Mesenchymal stem cell (in vitro differentiated cells and primary cell): ENCODE measurements at regions not wholly inside any gene's neighbourhood (a gene's known extent, or its start where the extent isn't known, plus 50 kb on each side); places are given as distances from the start of the nearest gene placed in this dataset.

ENCODE experiments used
- DNase-seq: peaks from one replicate; pipeline ENCODE4 v3.0.0-alpha.2; 2013
- H2AFZ ChIP-seq: one replicate; pipeline ENCODE4 v1.6.1; 2013; ENCODE audit warnings: low read depth, mild to moderate bottlenecking, control low read depth, inconsistent platforms, low read length, moderate library complexity
- H2AK5ac ChIP-seq: 2 replicates; pipeline ENCODE4 v1.6.1; 2013; ENCODE audit warnings: low read length, moderate library complexity, mild to moderate bottlenecking, inconsistent platforms; ENCODE audit not compliant: severe bottlenecking
- H2BK120ac ChIP-seq: one replicate; pipeline ENCODE4 v1.6.1; 2013; ENCODE audit warnings: low read depth, mild to moderate bottlenecking, inconsistent platforms, low read length, moderate library complexity
- H2BK12ac ChIP-seq, 2 experiments: one replicate each; pipeline ENCODE4 v1.6.1; 2013; ENCODE audit warnings: inconsistent platforms in 2 of 2, low read length in 2 of 2, mild to moderate bottlenecking in 2 of 2, moderate library complexity in 2 of 2, control low read depth in 1 of 2
- H2BK15ac ChIP-seq: one replicate; pipeline ENCODE4 v1.6.1; 2013; ENCODE audit warnings: mild to moderate bottlenecking, low read depth, inconsistent platforms; ENCODE audit not compliant: poor library complexity, severe bottlenecking
- H2BK5ac ChIP-seq: 2 replicates; pipeline ENCODE4 v1.6.1; 2013; ENCODE audit warnings: low read depth, mild to moderate bottlenecking, low read length, control low read depth, inconsistent platforms; ENCODE audit not compliant: poor library complexity, severe bottlenecking
- H3K14ac ChIP-seq, 2 experiments: one replicate each; pipeline ENCODE4 v1.6.1; 2013; ENCODE audit warnings: inconsistent platforms in 2 of 2, low read length in 2 of 2, control low read depth in 1 of 2, mild to moderate bottlenecking in 1 of 2, moderate library complexity in 1 of 2
- H3K18ac ChIP-seq, 2 experiments: one replicate each; pipeline ENCODE4 v1.6.1; 2013; ENCODE audit warnings: inconsistent platforms in 2 of 2, low read length in 2 of 2, control low read depth in 1 of 2, low read depth in 1 of 2, mild to moderate bottlenecking in 1 of 2
- H3K23ac ChIP-seq, 2 experiments: one replicate each; pipeline ENCODE4 v1.6.1; 2013; ENCODE audit warnings: inconsistent platforms in 2 of 2, low read length in 2 of 2, mild to moderate bottlenecking in 2 of 2, moderate library complexity in 2 of 2, control low read depth in 1 of 2
- H3K27ac ChIP-seq: 2 replicates; pipeline ENCODE4 v1.5.1; 2013; ENCODE audit warnings: mild to moderate bottlenecking, moderate library complexity, low read length, control low read depth, inconsistent platforms; ENCODE audit not compliant: poor library complexity, severe bottlenecking
- H3K27me3 ChIP-seq, 2 experiments: 2 replicates each; pipeline versions ENCODE4 v1.6.1 to v1.7.0; 2013; ENCODE audit warnings: low read length in 2 of 2, mild to moderate bottlenecking in 2 of 2, moderate library complexity in 2 of 2, control low read depth in 1 of 2, inconsistent platforms in 1 of 2; ENCODE audit not compliant: control insufficient read depth in 1 of 2, insufficient read depth in 1 of 2
- H3K36me3 ChIP-seq, 2 experiments: 2 replicates each; pipeline versions ENCODE4 v1.6.1 to v1.7.0; 2013; ENCODE audit warnings: low read length in 2 of 2, control low read depth in 1 of 2, inconsistent platforms in 1 of 2, low read depth in 1 of 2, mild to moderate bottlenecking in 1 of 2; ENCODE audit not compliant: insufficient read depth in 2 of 2, control insufficient read depth in 1 of 2
- H3K4ac ChIP-seq, 2 experiments: one replicate each; pipeline ENCODE4 v1.6.1; 2013; ENCODE audit warnings: inconsistent platforms in 2 of 2, low read length in 2 of 2, mild to moderate bottlenecking in 2 of 2, moderate library complexity in 2 of 2, control low read depth in 1 of 2, low read depth in 1 of 2
- H3K4me1 ChIP-seq: 2 replicates; pipeline ENCODE4 v1.6.1; 2013; ENCODE audit warnings: low read depth, low read length, control low read depth; ENCODE audit not compliant: control insufficient read depth, insufficient read depth
- H3K4me2 ChIP-seq: 2 replicates; pipeline ENCODE4 v1.6.1; 2013; ENCODE audit warnings: low read length, mild to moderate bottlenecking, inconsistent platforms; ENCODE audit not compliant: poor library complexity, severe bottlenecking
- H3K4me3 ChIP-seq, 2 experiments: 2 replicates each; pipeline versions ENCODE4 v1.5.1 to v1.7.0; 2013; ENCODE audit warnings: low read length in 2 of 2, mild to moderate bottlenecking in 2 of 2, control low read depth in 1 of 2, low read depth in 1 of 2; ENCODE audit not compliant: insufficient read depth in 1 of 2
- H3K79me1 ChIP-seq: replicated peaks from 2 replicates; pipeline ENCODE4 v1.6.1; 2013; ENCODE audit warnings: mild to moderate bottlenecking, control low read depth, low read length, inconsistent platforms; ENCODE audit not compliant: poor library complexity, severe bottlenecking
- H3K9ac ChIP-seq: 2 replicates; pipeline ENCODE4 v1.7.0; 2013; ENCODE audit warnings: mild to moderate bottlenecking, low read length, moderate library complexity
- H3K9me3 ChIP-seq: 2 replicates; pipeline ENCODE4 v1.7.0; 2013; ENCODE audit warnings: mild to moderate bottlenecking, low read length; ENCODE audit not compliant: control insufficient read depth
- H4K8ac ChIP-seq: one replicate; pipeline ENCODE4 v1.6.1; 2013; ENCODE audit warnings: inconsistent platforms, mild to moderate bottlenecking, low read length, moderate library complexity
- H4K91ac ChIP-seq: one replicate; pipeline ENCODE4 v1.6.1; 2013; ENCODE audit warnings: mild to moderate bottlenecking, low read length, inconsistent platforms
- WGBS: methylation state at CpG from one replicate; pipeline ENCODE4 v1.1.7; 2013; ENCODE audit warnings: mixed read lengths; 5-methylcytosine and 5-hydroxymethylcytosine counted together

DNA sequence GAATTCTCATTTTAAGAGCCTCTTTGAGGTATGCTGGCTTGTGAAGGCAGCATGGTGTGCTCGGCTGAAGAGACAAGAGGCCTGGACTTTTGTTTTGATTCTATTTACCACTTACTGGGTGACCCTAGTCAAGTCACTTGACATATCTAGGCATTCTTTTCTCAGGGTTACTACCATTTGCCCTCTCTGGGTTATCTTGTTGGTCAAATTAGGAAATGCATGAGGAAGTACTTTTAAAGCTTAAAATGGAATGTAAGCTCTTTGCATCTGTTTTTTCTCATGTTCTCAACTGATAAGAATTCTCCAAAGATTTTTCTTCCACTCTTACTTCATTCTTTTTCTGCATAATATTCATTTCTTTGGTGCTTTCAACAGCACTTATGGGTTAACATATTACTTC lies 173.1 kb downstream of the PLK2 start:
- H2AFZ ChIP-seq = no peak overlapping the region
- H2BK15ac ChIP-seq = no peak overlapping the region
- peaks cover 3% of the 10 kb centered on the region for H3K9me3 ChIP-seq
- H3K36me3 ChIP-seq = no peaks in the 10 kb centered on the region
- H3K79me1 ChIP-seq = no peaks in the 10 kb centered on the region
- H3K27ac ChIP-seq = no peak overlapping the region
- H2BK12ac ChIP-seq = no peak overlapping the region
- H3K4me2 ChIP-seq = no peak overlapping the region
- H3K4ac ChIP-seq = no peak overlapping the region
- H3K23ac ChIP-seq = no peak overlapping the region
- no peak overlapping the region for H2BK120ac ChIP-seq
- H2AK5ac ChIP-seq = no peak overlapping the region
- H3K27me3 ChIP-seq = no peaks in the 10 kb centered on the region
- H3K14ac ChIP-seq = no peak overlapping the region
- H2BK5ac ChIP-seq = no peak overlapping the region
- H3K4me1 ChIP-seq = no peaks in the 10 kb centered on the region
- WGBS = 71% methylated on average over 1 of the region's 1 CpG
- H3K9ac ChIP-seq = no peak overlapping the region
- no peak overlapping the region for H3K4me3 ChIP-seq
- no peak overlapping the region for H4K91ac ChIP-seq
- no peak overlapping the region for H4K8ac ChIP-seq
- H3K18ac ChIP-seq = no peak overlapping the region
- DNase-seq = no peak

DNA sequence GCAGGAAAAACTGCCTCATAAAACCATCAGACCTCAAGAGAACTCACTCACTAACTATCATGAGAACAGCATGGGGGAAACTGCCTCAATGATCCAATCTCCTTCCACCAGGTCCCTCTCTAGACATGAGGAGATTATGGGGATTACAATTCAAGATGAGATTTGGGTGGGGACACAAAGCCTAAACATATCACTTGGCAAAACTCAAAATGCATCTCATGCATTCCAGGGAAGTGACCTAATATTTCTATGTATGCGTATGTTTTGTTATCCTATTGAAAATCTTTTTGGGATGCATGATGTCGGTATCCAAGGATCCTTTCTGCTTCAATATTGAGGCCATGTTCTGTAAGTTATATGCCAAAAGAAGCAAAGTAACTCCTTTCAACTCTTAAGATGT lies 174.0 kb downstream of the PLK2 start:
- no peaks in the 10 kb centered on the region for H3K27me3 ChIP-seq
- WGBS = 79% methylated on average over 2 of the region's 2 CpGs
- H2BK120ac ChIP-seq = no peak overlapping the region
- no peaks in the 10 kb centered on the region for H3K36me3 ChIP-seq
- no peak overlapping the region for H2BK15ac ChIP-seq
- H4K8ac ChIP-seq = no peak overlapping the region
- no peak overlapping the region for H3K4me2 ChIP-seq
- H2AK5ac ChIP-seq = no peak overlapping the region
- no peak overlapping the region for H4K91ac ChIP-seq
- H3K27ac ChIP-seq = no peak overlapping the region
- no peak overlapping the region for H3K23ac ChIP-seq
- no peak for DNase-seq
- H2AFZ ChIP-seq = no peak overlapping the region
- peaks cover 3% of the 10 kb centered on the region for H3K9me3 ChIP-seq
- H3K79me1 ChIP-seq = no peaks in the 10 kb centered on the region
- H2BK5ac ChIP-seq = no peak overlapping the region
- H3K18ac ChIP-seq = no peak overlapping the region
- no peak overlapping the region for H3K14ac ChIP-seq
- no peak overlapping the region for H2BK12ac ChIP-seq
- no peaks in the 10 kb centered on the region for H3K4me1 ChIP-seq
- no peak overlapping the region for H3K9ac ChIP-seq
- no peak overlapping the region for H3K4me3 ChIP-seq
- no peak overlapping the region for H3K4ac ChIP-seq

DNA sequence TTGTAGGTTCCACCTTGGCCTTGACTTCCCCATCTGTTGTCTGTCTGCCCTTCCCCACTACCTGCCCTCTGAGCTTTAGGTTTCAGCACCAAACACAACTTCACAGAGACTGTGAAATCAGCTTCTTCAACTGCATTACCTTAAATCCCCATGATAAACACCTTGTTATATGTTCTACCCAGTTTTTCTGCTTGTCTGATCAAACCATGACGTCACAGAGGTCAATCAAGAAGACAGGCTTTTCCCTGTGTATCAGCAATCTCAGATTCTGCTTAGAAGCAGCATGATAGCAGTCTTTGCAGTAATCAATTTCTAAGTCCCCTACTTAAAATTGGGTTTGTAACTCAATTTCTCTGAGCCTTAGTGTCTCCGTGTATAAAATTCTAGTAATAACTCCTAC lies 175.0 kb downstream of the PLK2 start:
- no peak for DNase-seq
- H3K36me3 ChIP-seq = no peaks in the 10 kb centered on the region
- 97% methylated on average over 1 of the region's 2 CpGs for WGBS

DNA sequence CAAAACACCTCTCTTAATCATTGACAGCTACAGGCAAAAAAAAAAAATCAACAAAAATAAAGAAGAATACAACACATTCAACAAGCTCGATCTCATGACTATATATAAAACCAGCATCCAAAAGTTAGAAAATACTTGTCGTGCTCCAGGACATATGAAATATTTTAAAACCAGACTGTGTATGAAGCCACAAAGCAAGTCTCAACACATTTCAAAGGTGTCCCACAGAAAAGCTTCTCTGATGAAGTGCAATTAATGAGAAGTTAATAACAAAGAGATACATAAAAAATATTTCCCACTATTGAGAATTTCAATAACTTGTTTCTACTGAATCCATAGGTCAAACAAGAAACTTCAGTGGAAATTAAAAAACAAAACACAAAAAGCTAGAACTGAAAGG lies 178.7 kb downstream of the PLK2 start:
- H3K4me3 ChIP-seq = no peak overlapping the region
- no peak overlapping the region for H3K18ac ChIP-seq
- no peak overlapping the region for H2BK120ac ChIP-seq
- no peak overlapping the region for H3K23ac ChIP-seq
- H3K27me3 ChIP-seq = no peaks in the 10 kb centered on the region
- peaks cover 3% of the 10 kb centered on the region for H3K9me3 ChIP-seq
- H2AK5ac ChIP-seq = no peak overlapping the region
- H3K4ac ChIP-seq = no peak overlapping the region
- DNase-seq = no peak
- no peak overlapping the region for H2BK12ac ChIP-seq
- H2BK15ac ChIP-seq = no peak overlapping the region
- no peak overlapping the region for H4K8ac ChIP-seq
- no peak overlapping the region for H2AFZ ChIP-seq
- no peak overlapping the region for H3K14ac ChIP-seq
- no peaks in the 10 kb centered on the region for H3K4me1 ChIP-seq
- H3K4me2 ChIP-seq = no peak overlapping the region
- H4K91ac ChIP-seq = no peak overlapping the region
- H3K27ac ChIP-seq = no peak overlapping the region
- 90% methylated on average over 2 of the region's 2 CpGs for WGBS
- no peaks in the 10 kb centered on the region for H3K36me3 ChIP-seq
- H2BK5ac ChIP-seq = no peak overlapping the region
- H3K79me1 ChIP-seq = no peaks in the 10 kb centered on the region
- H3K9ac ChIP-seq = no peak overlapping the region

More for the DNA sequence above, 175.0 kb downstream of the PLK2 start:
- Histone ChIP-seq H3K27me3 (no peaks in the 10 kb centered on the region), H3K4ac (no peak overlapping the region), H2AFZ (no peak overlapping the region), H4K91ac (no peak overlapping the region), H3K4me3 (no peak overlapping the region), H2BK15ac (no peak overlapping the region), H3K27ac (no peak overlapping the region), H3K79me1 (no peaks in the 10 kb centered on the region), H2BK12ac (no peak overlapping the region), H3K4me1 (no peaks in the 10 kb centered on the region), H3K14ac (no peak overlapping the region), H3K9ac (no peak overlapping the region), H4K8ac (no peak overlapping the region), H2BK5ac (no peak overlapping the region), H3K4me2 (no peak overlapping the region), H2AK5ac (no peak overlapping the region), H3K18ac (no peak overlapping the region), H3K23ac (no peak overlapping the region), H3K9me3 (peaks cover 3% of the 10 kb centered on the region), H2BK120ac (no peak overlapping the region)
